ENCODE measurements at regions not wholly inside any gene's neighbourhood (a gene's known extent, or its start where the extent isn't known, plus 50 kb on each side); places are given as distances from the start of the nearest gene placed in this dataset.
"Not testable (repeated sequence)": the region's sequence is repeated elsewhere in the genome, so short reads cannot be mapped to it uniquely, and the experiment has no call there.

GRCh38 chrX:146581981-146582712 is 227.4 kb upstream of the CXorf51B start:
- no peak for DNase-seq (ENCODE audit: low spot score)

GRCh38 chrX:146602246-146602645 is 207.3 kb upstream of the CXorf51B start:
- peak; percentile 13 for DNase-seq (ENCODE audit: low spot score)

GRCh38 chrX:146604196-146604595 is 205.4 kb upstream of the CXorf51B start:
- DNase-seq (ENCODE audit: low spot score), result no peak

GRCh38 chrX:146614663-146615478 is 194.7 kb upstream of the CXorf51B start:
- no peak for DNase-seq (ENCODE audit: low spot score)

GRCh38 chrX:146615628-146616348 is 193.8 kb upstream of the CXorf51B start:
- DNase-seq (ENCODE audit: low spot score), result peak; percentile 29

GRCh38 chrX:146619943-146620342 is 189.6 kb upstream of the CXorf51B start:
- DNase-seq (ENCODE audit: low spot score), result not testable (repeated sequence)

GRCh38 chrX:146658379-146658778 is 151.2 kb upstream of the CXorf51B start:
- DNase-seq (ENCODE audit: low spot score), result no peak

- DNase-seq (ENCODE audit: low spot score), result no peak
Observed at GRCh38 chrX:146707781-146708180, 101.8 kb upstream of the CXorf51B start.

- not testable (repeated sequence) for DNase-seq (ENCODE audit: low spot score)
Observed at GRCh38 chrX:146708866-146709265, 100.7 kb upstream of the CXorf51B start.

GRCh38 chrX:146754268-146754667 is 55.3 kb upstream of the CXorf51B start:
- no peak for DNase-seq (ENCODE audit: low spot score)

- DNase-seq (ENCODE audit: low spot score), result no peak
Observed at GRCh38 chrX:146755214-146755613, 54.4 kb upstream of the CXorf51B start.

All from kidney tubule cell (primary cell).